CD4-positive, alpha-beta T cell treated with Interleukin-10 for 1 hour (primary cell): ENCODE measurements at regions not wholly inside any gene's neighbourhood (a gene's known extent, or its start where the extent isn't known, plus 50 kb on each side); places are given as distances from the start of the nearest gene placed in this dataset.
"Not testable (repeated sequence)": the region's sequence is repeated elsewhere in the genome, so short reads cannot be mapped to it uniquely, and the experiment has no call there.

Source experiments
- DNase-seq: peaks from one replicate; pipeline ENCODE4 v3.0.0-alpha.2; 2020

- DNase-seq, result no peak
These were observed 153.8 kb downstream of the DEPDC1B start for GRCh38 chr5:60546207-60546606.

GRCh38 chr5:60545551-60545950 lies 154.4 kb downstream of the DEPDC1B start:
- no peak for DNase-seq

- DNase-seq, result no peak
These were observed 155.8 kb downstream of the DEPDC1B start for GRCh38 chr5:60544142-60544541.

GRCh38 chr5:60541980-60542379 lies 158.0 kb downstream of the DEPDC1B start:
- DNase-seq, result no peak

- DNase-seq, result no peak
These were observed 158.8 kb downstream of the DEPDC1B start for GRCh38 chr5:60540856-60541805.

- DNase-seq, result no peak
These were observed 160.8 kb downstream of the DEPDC1B start for GRCh38 chr5:60538955-60539866.

GRCh38 chr5:60538426-60538825 lies 161.5 kb downstream of the DEPDC1B start:
- no peak for DNase-seq

- no peak for DNase-seq
These were observed 164.0 kb downstream of the DEPDC1B start for GRCh38 chr5:60535951-60536350.

- no peak for DNase-seq
These were observed 164.8 kb downstream of the DEPDC1B start for GRCh38 chr5:60535198-60535597.

- no peak for DNase-seq
These were observed 166.2 kb downstream of the DEPDC1B start for GRCh38 chr5:60533789-60534188.

- DNase-seq, result not testable (repeated sequence)
These were observed 167.2 kb downstream of the DEPDC1B start for GRCh38 chr5:60532796-60533195.

GRCh38 chr5:60530144-60530848 lies 169.7 kb downstream of the DEPDC1B start:
- DNase-seq, result not testable (repeated sequence)

- no peak for DNase-seq
These were observed 171.0 kb downstream of the DEPDC1B start for GRCh38 chr5:60529001-60529400.

GRCh38 chr5:60527072-60527471 lies 172.9 kb downstream of the DEPDC1B start:
- no peak for DNase-seq

- no peak for DNase-seq
These were observed 173.6 kb downstream of the DEPDC1B start for GRCh38 chr5:60526336-60526875.

- DNase-seq, result no peak
These were observed 177.6 kb downstream of the DEPDC1B start for GRCh38 chr5:60522292-60522905.

GRCh38 chr5:60521376-60522291 lies 178.3 kb downstream of the DEPDC1B start:
- DNase-seq, result no peak

GRCh38 chr5:60520451-60521227 lies 179.3 kb downstream of the DEPDC1B start:
- no peak for DNase-seq

- no peak for DNase-seq
These were observed 180.6 kb downstream of the DEPDC1B start for GRCh38 chr5:60519372-60519771.

- DNase-seq, result no peak
These were observed 182.1 kb downstream of the DEPDC1B start for GRCh38 chr5:60517850-60518249.
